NOMO-1 (cell line): ENCODE measurements at regions not wholly inside any gene's neighbourhood (a gene's known extent, or its start where the extent isn't known, plus 50 kb on each side); places are given as distances from the start of the nearest gene placed in this dataset.
"Not testable (repeated sequence)": the region's sequence is repeated elsewhere in the genome, so short reads cannot be mapped to it uniquely, and the experiment has no call there.

ENCODE experiments used
- DNase-seq, 2 experiments: peaks; one replicate each; lab custom pipeline; 2025; ENCODE audit not compliant: unreplicated experiment in 2 of 2; lab: John Stamatoyannopoulos, UW

DNA sequence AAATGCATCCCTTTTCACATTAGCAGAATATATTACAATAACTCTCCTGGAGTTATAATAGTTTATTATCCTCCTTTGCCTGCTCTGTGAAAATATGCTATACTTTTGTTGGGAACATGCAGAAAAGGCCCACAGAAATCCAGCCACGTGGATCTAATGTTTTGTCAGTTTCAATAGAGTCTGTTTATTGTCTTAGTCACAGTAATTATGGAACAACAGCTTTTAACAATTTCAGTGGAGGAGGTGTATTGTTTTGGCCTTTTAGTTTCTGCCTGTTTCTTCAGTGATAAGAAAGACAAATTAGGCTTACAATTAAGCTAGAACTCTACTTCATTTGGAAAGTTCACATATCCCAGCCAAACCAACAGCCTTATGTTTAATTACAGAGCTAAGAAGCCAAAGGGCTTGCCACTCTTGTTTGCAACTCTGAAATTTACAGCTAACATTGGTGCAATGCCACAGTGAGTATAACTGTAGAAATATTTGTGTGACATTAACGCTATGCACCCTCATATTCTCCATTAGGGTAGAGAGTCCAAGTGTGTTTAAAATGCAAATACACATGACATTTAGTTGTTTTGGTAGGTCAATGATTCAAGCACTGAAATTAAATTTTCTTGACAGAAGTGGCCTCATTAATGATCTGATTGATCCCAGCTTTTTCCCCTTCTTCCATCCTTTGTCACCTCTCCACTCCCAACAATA, 175.8 kb downstream of the USP46 start:
- no peak for DNase-seq

DNA sequence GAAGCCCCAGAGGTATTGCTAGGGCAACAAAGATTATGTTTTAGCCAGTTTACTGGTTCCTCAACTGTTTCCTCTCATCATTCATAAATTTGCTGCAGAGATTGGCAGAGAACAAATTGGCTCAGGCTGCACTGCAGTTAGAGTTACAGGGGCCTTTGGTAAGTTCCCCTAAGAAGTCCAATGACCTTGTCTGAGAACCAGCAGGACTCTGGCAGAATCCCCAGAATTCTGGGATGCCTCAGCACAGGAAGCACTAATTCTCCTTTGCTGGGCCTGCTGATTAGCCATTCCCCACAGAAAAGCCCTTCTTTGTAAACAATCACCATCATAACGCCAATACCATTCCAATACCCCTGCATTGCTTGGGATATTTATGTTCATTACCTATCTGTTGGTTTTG, 151.3 kb downstream of the USP46 start:
- DNase-seq, result no peak

DNA sequence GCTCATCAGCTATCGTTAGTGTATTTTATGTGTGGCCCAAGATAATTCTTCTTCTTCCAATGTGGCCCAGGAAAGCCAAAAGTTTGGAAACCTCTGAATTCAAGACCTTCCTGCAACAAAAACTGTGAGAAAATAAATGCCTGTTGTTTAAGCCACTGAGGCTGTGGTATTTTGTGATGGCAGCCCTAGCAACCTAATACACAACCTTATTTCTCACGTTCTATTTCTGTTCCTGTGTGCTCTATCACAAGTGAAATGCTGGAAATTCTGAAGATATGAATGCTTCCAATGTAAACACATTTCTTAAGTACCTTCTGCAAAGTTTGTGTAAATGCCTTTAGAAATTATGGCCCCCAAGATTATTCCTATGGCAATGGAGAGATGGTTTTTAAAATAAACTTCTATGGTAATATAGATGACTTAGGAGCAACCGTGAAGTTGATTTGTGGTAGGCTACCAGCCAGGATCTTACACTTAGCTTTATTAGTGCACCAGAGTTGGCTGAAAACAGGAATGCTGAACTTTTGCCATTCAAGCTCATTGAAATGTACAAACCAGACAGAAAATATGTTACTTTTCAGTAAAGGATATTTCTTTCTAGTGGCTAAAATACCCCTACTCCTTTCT, 148.0 kb downstream of the USP46 start:
- no peak for DNase-seq

DNA sequence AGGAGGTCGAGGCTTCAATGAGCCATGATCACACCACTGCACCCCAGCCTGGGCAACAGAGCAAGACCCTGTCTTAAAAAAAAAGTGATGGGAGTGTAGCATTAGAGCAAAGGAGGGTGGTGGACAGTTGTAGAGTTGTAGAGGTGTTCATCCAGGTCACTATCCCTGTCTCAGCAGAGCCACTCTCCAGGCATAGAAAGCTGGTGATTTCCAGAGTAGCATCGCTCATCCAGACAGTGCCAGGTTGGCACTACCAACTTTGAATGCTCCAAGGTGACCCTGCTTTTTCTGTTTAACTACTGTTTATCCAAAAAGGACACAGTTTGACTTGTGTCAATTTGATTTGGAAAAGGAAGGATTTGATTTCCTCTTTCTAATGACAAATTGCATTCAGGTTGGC, 147.3 kb downstream of the USP46 start:
- DNase-seq, result no peak

DNA sequence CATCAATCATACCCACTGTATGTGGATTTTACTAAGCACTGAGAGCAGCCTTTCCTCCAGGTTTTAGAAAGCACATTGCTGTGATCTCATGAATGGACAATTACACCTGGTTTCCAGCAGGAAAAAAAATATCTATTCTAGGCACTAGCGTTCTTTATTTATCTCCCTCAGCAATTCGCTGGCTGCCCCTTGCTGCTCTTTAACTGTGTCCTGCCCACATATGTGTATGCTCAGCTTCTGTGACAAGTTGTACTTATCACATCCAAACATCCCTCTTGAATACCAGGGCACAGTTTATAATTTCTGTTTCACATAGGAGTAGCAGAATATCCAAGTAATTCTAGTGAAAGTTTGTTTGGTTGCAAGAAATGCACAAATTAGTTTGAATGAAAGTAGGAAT, 146.8 kb downstream of the USP46 start:
- DNase-seq, result no peak

DNA sequence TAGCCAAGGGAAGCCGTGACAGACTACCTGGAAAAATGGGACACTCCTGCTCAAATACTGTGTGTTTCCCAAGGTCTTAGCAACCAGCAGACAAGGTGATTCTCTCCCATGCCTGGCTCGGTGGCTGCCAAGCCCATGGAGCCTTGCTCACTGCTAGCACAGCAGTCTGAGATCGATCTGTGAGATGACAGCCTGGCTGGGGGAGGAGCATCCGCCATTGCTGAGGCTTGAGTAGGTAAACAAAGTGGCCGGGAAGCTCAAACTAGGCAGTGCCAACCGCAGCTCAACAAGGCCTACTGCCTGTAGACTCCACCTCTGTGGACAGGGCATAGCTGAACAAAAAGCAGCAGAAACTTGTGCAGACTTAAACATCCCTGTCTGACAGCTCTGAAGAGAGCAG, 137.0 kb downstream of the USP46 start:
- DNase-seq, result not testable (repeated sequence)

DNA sequence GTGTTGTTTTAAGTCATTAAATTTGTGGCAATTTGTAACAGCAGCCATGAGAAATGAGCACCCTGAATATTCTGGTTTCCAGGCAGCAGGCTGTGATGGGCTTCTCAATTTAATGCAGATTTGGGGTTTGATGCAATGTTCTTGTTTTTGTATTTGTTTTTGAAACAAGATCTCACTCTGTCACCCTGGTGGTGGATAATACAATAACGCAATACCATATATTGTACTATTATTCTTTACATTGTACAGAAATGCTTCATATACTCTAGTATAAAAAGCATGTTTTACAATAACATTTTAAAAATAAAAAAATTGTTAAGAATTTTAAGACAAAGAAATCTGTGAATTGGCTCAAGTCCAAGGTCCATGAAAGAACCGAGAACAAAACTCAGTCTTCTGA, 129.1 kb downstream of the USP46 start:
- no peak for DNase-seq

DNA sequence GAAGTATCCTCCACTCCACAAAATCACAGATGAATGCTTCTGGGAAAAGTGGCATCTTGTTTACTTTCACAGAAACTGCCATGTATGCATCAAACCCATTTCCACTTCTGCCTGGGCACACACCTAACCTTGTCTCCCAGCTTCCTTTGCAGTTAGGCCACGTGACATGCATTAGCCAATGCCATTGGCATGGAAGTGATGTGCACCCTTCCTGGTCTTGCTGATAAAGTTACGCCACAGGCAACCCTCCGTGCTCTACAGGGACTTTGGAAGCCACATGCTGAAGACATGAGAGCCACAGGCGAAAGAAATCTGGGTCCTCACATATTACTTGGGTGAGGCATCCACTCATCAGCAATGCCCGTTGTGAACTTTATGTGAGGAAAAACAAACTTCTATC, 123.3 kb downstream of the USP46 start:
- DNase-seq, result no peak
